Thoracic aorta (tissue), 2 donors: ENCODE measurements at regions not wholly inside any gene's neighbourhood (a gene's known extent, or its start where the extent isn't known, plus 50 kb on each side); places are given as distances from the start of the nearest gene placed in this dataset.

Experiments used
- ATAC-seq: fragments of 150-250 bp; one replicate; pipeline ENCODE4 v1.8.0; 2017; ENCODE audit warnings: low read depth; ENCODE audit not compliant: insufficient number of reproducible peaks, low FRiP score
- DNase-seq: peaks from one replicate; pipeline ENCODE4 v3.0.0-alpha.2; 2020; ENCODE audit warnings: low spot score
- H3K27ac ChIP-seq, 2 donors: fragments of 200-600 bp; sonication (generic); 1 replicate in 1 of 2; 2 replicates in 1 of 2; pipeline ENCODE4 v1.5.1; 2016; ENCODE audit warnings: mild to moderate bottlenecking in 2 of 2, moderate library complexity in 2 of 2
- H3K27me3 ChIP-seq: fragments of 200-600 bp; sonication (generic); replicated peaks from 2 replicates; pipeline ENCODE4 v1.6.0; 2016; ENCODE audit warnings: mild to moderate bottlenecking; ENCODE audit not compliant: insufficient read depth
- H3K36me3 ChIP-seq: fragments of 200-600 bp; sonication (generic); one replicate; pipeline ENCODE4 v1.5.1; 2016
- H3K4me1 ChIP-seq, 2 donors: fragments of 200-600 bp; sonication (generic); 1 replicate in 1 of 2; 2 replicates in 1 of 2; pipeline versions ENCODE4 v1.5.1 to v1.6.0; 2016; ENCODE audit warnings: low read depth in 2 of 2, mild to moderate bottlenecking in 1 of 2; ENCODE audit not compliant: control insufficient read depth in 1 of 2
- H3K4me3 ChIP-seq: fragments of 200-600 bp; sonication (generic); 2 replicates; pipeline ENCODE4 v1.5.1; 2016; ENCODE audit warnings: mild to moderate bottlenecking
- H3K9me3 ChIP-seq: fragments of 200-600 bp; sonication (generic); 2 replicates; pipeline ENCODE4 v1.5.1; 2016
- CTCF ChIP-seq: fragments of 200-600 bp; sonication (generic); IDR thresholded peaks from one replicate; pipeline ENCODE4 v1.5.1; 2019; ENCODE audit warnings: antibody characterized with exemption

- H3K9me3 ChIP-seq = no peaks in the 10 kb centered on the region
Observed at GRCh38 chr1:99173900-99174299, 90.4 kb upstream of the PLPPR4 start.

GRCh38 chr1:99176753-99177152, 87.5 kb upstream of the PLPPR4 start:
- Histone ChIP-seq H3K4me1 (peaks cover 4 to 6% of the 10 kb centered on the region in 2 donors), H3K27ac (no peak overlapping the region), H3K27me3 (no peaks in the 10 kb centered on the region), H3K4me3 (no peak overlapping the region), H3K36me3 (no peaks in the 10 kb centered on the region), H3K9me3 (no peaks in the 10 kb centered on the region)
- DNase-seq = no peak
- ATAC-seq = no peak
- TF ChIP-seq CTCF = no peak

More at GRCh38 chr1:99173900-99174299, 90.4 kb upstream of the PLPPR4 start:
- TF ChIP-seq CTCF = no peak
- Histone ChIP-seq H3K4me1 (peaks cover 4 to 6% of the 10 kb centered on the region in 2 donors), H3K4me3 (no peak overlapping the region), H3K27me3 (no peaks in the 10 kb centered on the region), H3K36me3 (no peaks in the 10 kb centered on the region), H3K27ac (no peak overlapping the region)
- ATAC-seq (no peak), DNase-seq (no peak)

GRCh38 chr1:99177465-99177864, 86.8 kb upstream of the PLPPR4 start:
- Histone ChIP-seq H3K27me3 (no peaks in the 10 kb centered on the region), H3K4me1 (peaks cover 4 to 6% of the 10 kb centered on the region in 2 donors), H3K9me3 (no peaks in the 10 kb centered on the region), H3K36me3 (no peaks in the 10 kb centered on the region), H3K4me3 (no peak overlapping the region), H3K27ac (no peak overlapping the region)
- DNase-seq (no peak), ATAC-seq (no peak)
- no peak for TF ChIP-seq CTCF

- H3K4me3 ChIP-seq = no peak overlapping the region
- no peak overlapping the region for H3K27ac ChIP-seq
- ATAC-seq (peak; percentile 70), DNase-seq (peak; percentile 9)
- H3K4me1 ChIP-seq = no peaks in the 10 kb centered on the region
- TF ChIP-seq CTCF = peak; percentile 70
- no peaks in the 10 kb centered on the region for H3K9me3 ChIP-seq
- no peaks in the 10 kb centered on the region for H3K36me3 ChIP-seq
- no peaks in the 10 kb centered on the region for H3K27me3 ChIP-seq
Observed at GRCh38 chr1:99180343-99180808, 83.9 kb upstream of the PLPPR4 start.

- no peaks in the 10 kb centered on the region for H3K36me3 ChIP-seq
- no peak for ATAC-seq
- no peak for TF ChIP-seq CTCF
- no peaks in the 10 kb centered on the region for H3K9me3 ChIP-seq
- DNase-seq = no peak
- H3K27me3 ChIP-seq = no peaks in the 10 kb centered on the region
- no peak overlapping the region for H3K27ac ChIP-seq
- H3K4me1 ChIP-seq = no peaks in the 10 kb centered on the region
- H3K4me3 ChIP-seq = no peak overlapping the region
Observed at GRCh38 chr1:99180915-99181314, 83.4 kb upstream of the PLPPR4 start.
